A549 (cell line): ENCODE measurements at regions not wholly inside any gene's neighbourhood (a gene's known extent, or its start where the extent isn't known, plus 50 kb on each side); places are given as distances from the start of the nearest gene placed in this dataset.
A peak's percentile ranks its signal among the peaks of the same experiment; 100 is the strongest.

Experiments used
- ATAC-seq, 2 experiments: fragments of 200-7000 bp in 1 of 2; fragments of >200 bp in 1 of 2; cut with Nextera tagmentation in 1 of 2; cut with Tn5 transposase in 1 of 2; 3 replicates each; pipeline versions ENCODE4 v1.8.0 to v1.9.1; 2018 to 2020; ENCODE audit warnings: mild to moderate bottlenecking in 1 of 2, moderate library complexity in 1 of 2
- CTCF ChIA-PET: fragments of 300-600 bp; sonication (Branson Sonifier 250); formaldehyde crosslinking; extraction: SDS; loops from one replicate; lab custom pipeline; 2021; ENCODE audit warnings: antibody characterized with exemption, inconsistent platforms; lab: Yijun Ruan, JAX
- POLR2A ChIA-PET: fragments of 350-600 bp; formaldehyde crosslinking; extraction: SDS; loops from one replicate; lab custom pipeline; 2021; ENCODE audit warnings: antibody characterized with exemption, inconsistent platforms; lab: Yijun Ruan, JAX
- DNase-seq, 2 experiments: peaks; one replicate each; pipeline versions ENCODE4 v3.0.0 to v3.0.0-alpha.2; 2011 to 2016; ENCODE audit warnings: low read depth in 1 of 2, low spot score in 1 of 2
- FAIRE-seq: peaks from 2 replicates; lab custom pipeline; 2011; peaks lifted over from hg19 to GRCh38; lab: Jason Lieb, UNC
- H3K27ac ChIP-seq, 2 experiments: fragments of >200 bp; sonication (Bioruptor Twin); formaldehyde crosslinking; 3 replicates each; pipeline ENCODE4 v1.5.1; 2016 to 2017
- H3K4me1 ChIP-seq: fragments of >200 bp; sonication (Bioruptor Twin); formaldehyde crosslinking; 3 replicates; pipeline ENCODE4 v1.6.1; 2016
- H3K4me2 ChIP-seq: fragments of >200 bp; sonication (Bioruptor Twin); formaldehyde crosslinking; 3 replicates; pipeline ENCODE4 v1.6.1; 2016
- H3K4me3 ChIP-seq: fragments of >200 bp; sonication (Bioruptor Twin); formaldehyde crosslinking; 3 replicates; pipeline ENCODE4 v1.5.1; 2016
- H3K9me3 ChIP-seq: fragments of >200 bp; sonication (Bioruptor Twin); formaldehyde crosslinking; 3 replicates; pipeline ENCODE4 v1.6.1; 2016
- BHLHE40 ChIP-seq: IDR thresholded peaks from 2 replicates; pipeline ENCODE4 v1.6.1; 2012; ENCODE audit warnings: low read depth, low read length, inconsistent platforms
- CBX8 ChIP-seq: fragments of 200-600 bp; sonication (generic); IDR thresholded peaks from 2 replicates; pipeline ENCODE4 v1.6.1; 2016
- ESRRA ChIP-seq: fragments of 150-350 bp; IDR thresholded peaks from 2 replicates; pipeline ENCODE4 v1.6.1; 2014; ENCODE audit warnings: mild to moderate bottlenecking, low read length, borderline replicate concordance
- FOSB ChIP-seq: fragments of 250-450 bp; sonication (Bioruptor Pico); IDR thresholded peaks from 2 replicates; pipeline ENCODE4 v1.5.0; 2020; ENCODE audit warnings: mild to moderate bottlenecking, moderate library complexity
- FOSL2 ChIP-seq, 2 experiments: fragments of 450-650 bp in 1 of 2; fragments of >200 bp in 1 of 2; sonication (Bioruptor Twin) in 1 of 2; formaldehyde crosslinking; IDR thresholded peaks; 2 replicates each; pipeline versions ENCODE4 v1.5.0 to v1.6.1; 2016 to 2020; ENCODE audit warnings: mild to moderate bottlenecking in 1 of 2, moderate library complexity in 1 of 2
- FOXS1 ChIP-seq: fragments of 250-450 bp; sonication (Bioruptor Pico); IDR thresholded peaks from 2 replicates; pipeline ENCODE4 v1.5.0; 2020; ENCODE audit warnings: mild to moderate bottlenecking, moderate library complexity
- HEYL ChIP-seq: fragments of 250-450 bp; sonication (Bioruptor Pico); IDR thresholded peaks from 2 replicates; pipeline ENCODE4 v1.8.0; 2021; ENCODE audit warnings: mild to moderate bottlenecking, moderate library complexity
- HOXA7 ChIP-seq: fragments of 250-450 bp; sonication (Bioruptor Pico); IDR thresholded peaks from 2 replicates; pipeline ENCODE4 v1.5.0; 2020; ENCODE audit warnings: mild to moderate bottlenecking, moderate library complexity
- HOXB13 ChIP-seq: fragments of 250-450 bp; sonication (Bioruptor Pico); IDR thresholded peaks from 2 replicates; pipeline ENCODE4 v1.5.0; 2020; ENCODE audit warnings: low read depth, mild to moderate bottlenecking, moderate library complexity
- JUN ChIP-seq, 2 experiments: fragments of >200 bp; sonication (Bioruptor Twin); formaldehyde crosslinking; IDR thresholded peaks; 2 replicates in 1 of 2; 3 replicates in 1 of 2; pipeline ENCODE4 v1.6.1; 2016 to 2017
- JUNB ChIP-seq: fragments of >200 bp; sonication (Bioruptor Twin); formaldehyde crosslinking; IDR thresholded peaks from 2 replicates; pipeline ENCODE4 v1.6.1; 2016
- MAFK ChIP-seq: fragments of 450-650 bp; IDR thresholded peaks from 2 replicates; pipeline ENCODE4 v1.6.1; 2014; ENCODE audit not compliant: partially characterized antibody
- MAZ ChIP-seq: fragments of 150-350 bp; IDR thresholded peaks from 2 replicates; pipeline ENCODE4 v1.6.1; 2014; ENCODE audit warnings: antibody characterized with exemption, low read depth, low read length, borderline replicate concordance
- MYC ChIP-seq: IDR thresholded peaks from 2 replicates; pipeline ENCODE4 v1.6.1; 2012; ENCODE audit warnings: mild to moderate bottlenecking, inconsistent platforms, low read length, improper control_type of control experiment, borderline replicate concordance
- NFE2L2 ChIP-seq: fragments of 150-350 bp; conservative IDR thresholded peaks from 2 replicates; pipeline ENCODE4 v1.6.1; 2014; ENCODE audit warnings: low read length
- NR3C1 ChIP-seq: fragments of >200 bp; sonication (Bioruptor Twin); formaldehyde crosslinking; IDR thresholded peaks from 3 replicates; pipeline ENCODE4 v1.6.1; 2017
- PHF8 ChIP-seq: fragments of 200-600 bp; sonication (generic); IDR thresholded peaks from 2 replicates; pipeline ENCODE4 v1.6.1; 2016; ENCODE audit warnings: low read depth, mild to moderate bottlenecking, antibody characterized with exemption, moderate library complexity, borderline replicate concordance
- POLR2AphosphoS2 ChIP-seq: conservative IDR thresholded peaks from 2 replicates; pipeline ENCODE4 v1.6.1; 2012; ENCODE audit warnings: low read length, improper control_type of control experiment, inconsistent platforms
- RAD21 ChIP-seq, 2 experiments: fragments of >200 bp in 1 of 2; sonication (Bioruptor Twin) in 1 of 2; formaldehyde crosslinking in 1 of 2; IDR thresholded peaks in 1 of 2; conservative IDR thresholded peaks in 1 of 2; 2 replicates in 1 of 2; 3 replicates in 1 of 2; pipeline ENCODE4 v1.6.1; 2012 to 2018; ENCODE audit warnings: inconsistent platforms in 1 of 2
- SMC3 ChIP-seq: fragments of >200 bp; sonication (Bioruptor Twin); formaldehyde crosslinking; IDR thresholded peaks from 3 replicates; pipeline ENCODE4 v1.6.1; 2018; ENCODE audit warnings: inconsistent platforms
- TFCP2L1 ChIP-seq: fragments of 250-450 bp; sonication (Bioruptor Pico); IDR thresholded peaks from 2 replicates; pipeline ENCODE4 v1.5.0; 2021; ENCODE audit warnings: mild to moderate bottlenecking
- ZFP36 ChIP-seq: fragments of 450-650 bp; IDR thresholded peaks from 2 replicates; pipeline ENCODE4 v1.6.1; 2014; ENCODE audit warnings: borderline replicate concordance; ENCODE audit not compliant: partially characterized antibody
- ZSCAN20 ChIP-seq: fragments of 250-450 bp; sonication (Bioruptor Pico); IDR thresholded peaks from 2 replicates; pipeline ENCODE4 v1.8.0; 2022; ENCODE audit warnings: mild to moderate bottlenecking, moderate library complexity
- WGBS: methylation state at CpG from one replicate; pipeline ENCODE4 v1.1.6; 2017; ENCODE audit errors: missing lambda C conversion rate; 5-methylcytosine and 5-hydroxymethylcytosine counted together
- TF ChIP-seq, protein P1 (sequence below): IDR thresholded peaks from 2 replicates; pipeline ENCODE4 v1.6.1; 2012
- TF ChIP-seq, protein P2 (sequence below): fragments of >200 bp; sonication (Bioruptor Twin); formaldehyde crosslinking; IDR thresholded peaks from 3 replicates; pipeline ENCODE4 v1.6.1; 2016
- TF ChIP-seq, protein P3 (sequence below): IDR thresholded peaks from 2 replicates; pipeline ENCODE4 v1.6.1; 2012
- TF ChIP-seq, protein P4 (sequence below): fragments of 250-450 bp; sonication (Bioruptor Pico); IDR thresholded peaks from 2 replicates; pipeline ENCODE4 v1.5.0; 2020; ENCODE audit warnings: low read depth, mild to moderate bottlenecking, moderate library complexity
- TF ChIP-seq, protein P5 (sequence below): fragments of 200-600 bp; sonication (generic); IDR thresholded peaks from 2 replicates; pipeline ENCODE4 v1.6.1; 2016; ENCODE audit warnings: antibody characterized with exemption, mild to moderate bottlenecking, moderate library complexity
- TF ChIP-seq, protein P6 (sequence below): fragments of 250-450 bp; sonication (Bioruptor Pico); IDR thresholded peaks from 2 replicates; pipeline ENCODE4 v1.5.0; 2021; ENCODE audit warnings: mild to moderate bottlenecking, moderate library complexity, borderline replicate concordance

DNA sequence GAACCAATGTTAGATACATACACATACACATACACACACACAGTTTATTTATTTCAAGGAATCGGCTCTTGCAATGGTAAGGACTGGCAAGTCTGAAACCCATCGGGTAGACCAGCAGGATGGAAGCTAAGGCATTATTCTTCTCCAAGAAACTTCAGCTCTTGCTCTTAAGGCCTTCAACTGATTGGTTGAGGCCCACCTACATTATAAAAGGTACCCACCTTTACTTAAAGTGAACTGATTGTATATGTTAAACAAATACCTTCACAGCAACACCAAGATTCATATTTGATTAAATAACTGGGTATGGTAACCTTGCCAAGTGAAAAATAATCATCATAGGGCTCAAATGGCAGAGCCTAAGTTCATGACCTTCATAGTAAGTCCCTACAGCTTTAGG, 695.5 kb downstream of the BCL11B start:
- Histone ChIP-seq H3K4me2 (no peak overlapping the region), H3K27ac (no peak overlapping the region), H3K9me3 (no peaks in the 10 kb centered on the region; the same call in 1 of the 3 replicates), H3K4me1 (no peaks in the 10 kb centered on the region), H3K4me3 (no peak overlapping the region)
- FAIRE-seq (no peak), ATAC-seq (no peak), DNase-seq (no peak)
- POLR2A ChIA-PET, result no interaction called here
- WGBS, result 0% methylated on average over 2 of the region's 2 CpGs
- TF ChIP-seq JUN (IDR thresholded peaks at IDR 0.05) (no peak), NR3C1 (no peak), FOXS1 (CRISPR knock-in tag) (no peak), ESRRA (no peak), HOXA7 (no peak), SMC3 (no peak), MAZ (no peak), JUNB (no peak), BHLHE40 (no peak), ZFP36 (no peak), MYC (no peak), NFE2L2 (no peak), MAFK (no peak), TFCP2L1 (no peak)
- TF ChIP-seq, protein P1, sequence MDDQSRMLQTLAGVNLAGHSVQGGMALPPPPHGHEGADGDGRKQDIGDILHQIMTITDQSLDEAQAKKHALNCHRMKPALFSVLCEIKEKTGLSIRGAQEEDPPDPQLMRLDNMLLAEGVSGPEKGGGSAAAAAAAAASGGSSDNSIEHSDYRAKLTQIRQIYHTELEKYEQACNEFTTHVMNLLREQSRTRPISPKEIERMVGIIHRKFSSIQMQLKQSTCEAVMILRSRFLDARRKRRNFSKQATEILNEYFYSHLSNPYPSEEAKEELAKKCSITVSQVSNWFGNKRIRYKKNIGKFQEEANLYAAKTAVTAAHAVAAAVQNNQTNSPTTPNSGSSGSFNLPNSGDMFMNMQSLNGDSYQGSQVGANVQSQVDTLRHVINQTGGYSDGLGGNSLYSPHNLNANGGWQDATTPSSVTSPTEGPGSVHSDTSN, result no peak
- TF ChIP-seq, protein P2, sequence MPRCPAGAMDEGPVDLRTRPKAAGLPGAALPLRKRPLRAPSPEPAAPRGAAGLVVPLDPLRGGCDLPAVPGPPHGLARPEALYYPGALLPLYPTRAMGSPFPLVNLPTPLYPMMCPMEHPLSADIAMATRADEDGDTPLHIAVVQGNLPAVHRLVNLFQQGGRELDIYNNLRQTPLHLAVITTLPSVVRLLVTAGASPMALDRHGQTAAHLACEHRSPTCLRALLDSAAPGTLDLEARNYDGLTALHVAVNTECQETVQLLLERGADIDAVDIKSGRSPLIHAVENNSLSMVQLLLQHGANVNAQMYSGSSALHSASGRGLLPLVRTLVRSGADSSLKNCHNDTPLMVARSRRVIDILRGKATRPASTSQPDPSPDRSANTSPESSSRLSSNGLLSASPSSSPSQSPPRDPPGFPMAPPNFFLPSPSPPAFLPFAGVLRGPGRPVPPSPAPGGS, result no peak
- TF ChIP-seq, protein P3, sequence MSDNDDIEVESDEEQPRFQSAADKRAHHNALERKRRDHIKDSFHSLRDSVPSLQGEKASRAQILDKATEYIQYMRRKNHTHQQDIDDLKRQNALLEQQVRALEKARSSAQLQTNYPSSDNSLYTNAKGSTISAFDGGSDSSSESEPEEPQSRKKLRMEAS, result no peak
- TF ChIP-seq, protein P4, sequence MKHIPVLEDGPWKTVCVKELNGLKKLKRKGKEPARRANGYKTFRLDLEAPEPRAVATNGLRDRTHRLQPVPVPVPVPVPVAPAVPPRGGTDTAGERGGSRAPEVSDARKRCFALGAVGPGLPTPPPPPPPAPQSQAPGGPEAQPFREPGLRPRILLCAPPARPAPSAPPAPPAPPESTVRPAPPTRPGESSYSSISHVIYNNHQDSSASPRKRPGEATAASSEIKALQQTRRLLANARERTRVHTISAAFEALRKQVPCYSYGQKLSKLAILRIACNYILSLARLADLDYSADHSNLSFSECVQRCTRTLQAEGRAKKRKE (CRISPR knock-in tag), result no peak
- TF ChIP-seq, protein P5, sequence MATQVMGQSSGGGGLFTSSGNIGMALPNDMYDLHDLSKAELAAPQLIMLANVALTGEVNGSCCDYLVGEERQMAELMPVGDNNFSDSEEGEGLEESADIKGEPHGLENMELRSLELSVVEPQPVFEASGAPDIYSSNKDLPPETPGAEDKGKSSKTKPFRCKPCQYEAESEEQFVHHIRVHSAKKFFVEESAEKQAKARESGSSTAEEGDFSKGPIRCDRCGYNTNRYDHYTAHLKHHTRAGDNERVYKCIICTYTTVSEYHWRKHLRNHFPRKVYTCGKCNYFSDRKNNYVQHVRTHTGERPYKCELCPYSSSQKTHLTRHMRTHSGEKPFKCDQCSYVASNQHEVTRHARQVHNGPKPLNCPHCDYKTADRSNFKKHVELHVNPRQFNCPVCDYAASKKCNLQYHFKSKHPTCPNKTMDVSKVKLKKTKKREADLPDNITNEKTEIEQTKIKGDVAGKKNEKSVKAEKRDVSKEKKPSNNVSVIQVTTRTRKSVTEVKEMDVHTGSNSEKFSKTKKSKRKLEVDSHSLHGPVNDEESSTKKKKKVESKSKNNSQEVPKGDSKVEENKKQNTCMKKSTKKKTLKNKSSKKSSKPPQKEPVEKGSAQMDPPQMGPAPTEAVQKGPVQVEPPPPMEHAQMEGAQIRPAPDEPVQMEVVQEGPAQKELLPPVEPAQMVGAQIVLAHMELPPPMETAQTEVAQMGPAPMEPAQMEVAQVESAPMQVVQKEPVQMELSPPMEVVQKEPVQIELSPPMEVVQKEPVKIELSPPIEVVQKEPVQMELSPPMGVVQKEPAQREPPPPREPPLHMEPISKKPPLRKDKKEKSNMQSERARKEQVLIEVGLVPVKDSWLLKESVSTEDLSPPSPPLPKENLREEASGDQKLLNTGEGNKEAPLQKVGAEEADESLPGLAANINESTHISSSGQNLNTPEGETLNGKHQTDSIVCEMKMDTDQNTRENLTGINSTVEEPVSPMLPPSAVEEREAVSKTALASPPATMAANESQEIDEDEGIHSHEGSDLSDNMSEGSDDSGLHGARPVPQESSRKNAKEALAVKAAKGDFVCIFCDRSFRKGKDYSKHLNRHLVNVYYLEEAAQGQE, result no peak
- CTCF ChIA-PET, result no interaction called here

DNA sequence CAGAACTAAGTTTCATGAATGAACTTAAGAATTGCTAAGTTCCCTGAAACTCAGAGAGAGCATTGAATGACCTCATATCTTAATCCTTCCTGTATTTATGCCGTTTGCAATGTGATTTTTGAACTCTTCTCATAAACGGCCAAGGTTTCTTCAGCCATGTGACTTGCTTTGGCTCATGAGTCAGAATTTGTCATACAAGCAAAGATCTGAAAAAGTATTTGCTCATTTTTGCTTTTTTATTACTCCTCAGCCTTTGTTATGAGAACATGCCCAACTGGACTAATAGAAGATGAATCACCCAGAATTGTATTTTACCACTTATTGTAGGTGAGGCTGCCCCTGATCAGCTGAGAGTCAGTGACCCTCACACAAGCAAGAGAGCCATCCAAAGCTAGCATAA, 693.8 kb downstream of the BCL11B start:
- DNase-seq (peak in 1 of 2 experiments; percentile 13), FAIRE-seq (no peak), ATAC-seq (peak in 1 of 2 experiments; percentile 30; a peak in 1 of 6 replicates)
- 0% methylated on average over 2 of the region's 2 CpGs for WGBS
- CTCF ChIA-PET, result no interaction called here
- H3K9me3 ChIP-seq, result no peaks in the 10 kb centered on the region
- H3K4me2 ChIP-seq, result no peak overlapping the region
- no peaks in the 10 kb centered on the region for H3K4me1 ChIP-seq
- no peak overlapping the region for H3K4me3 ChIP-seq
- TF ChIP-seq FOSB (CRISPR knock-in tag) (no peak), FOSL2 (IDR thresholded peaks at IDR 0.05) (no peak), FOSL2 (CRISPR knock-in tag; IDR thresholded peaks at IDR 0.05) (no peak), PHF8 (no peak), CBX8 (no peak), HOXB13 (CRISPR knock-in tag) (no peak), POLR2AphosphoS2 (no peak), TFCP2L1 (no peak), RAD21 (conservative IDR thresholded peaks at IDR 0.05 in 1 of 2, IDR thresholded peaks at IDR 0.05 in 1 of 2) (no peak), MAFK (no peak), ZSCAN20 (CRISPR knock-in tag) (no peak), HEYL (CRISPR knock-in tag) (no peak)
- TF ChIP-seq, protein P6, sequence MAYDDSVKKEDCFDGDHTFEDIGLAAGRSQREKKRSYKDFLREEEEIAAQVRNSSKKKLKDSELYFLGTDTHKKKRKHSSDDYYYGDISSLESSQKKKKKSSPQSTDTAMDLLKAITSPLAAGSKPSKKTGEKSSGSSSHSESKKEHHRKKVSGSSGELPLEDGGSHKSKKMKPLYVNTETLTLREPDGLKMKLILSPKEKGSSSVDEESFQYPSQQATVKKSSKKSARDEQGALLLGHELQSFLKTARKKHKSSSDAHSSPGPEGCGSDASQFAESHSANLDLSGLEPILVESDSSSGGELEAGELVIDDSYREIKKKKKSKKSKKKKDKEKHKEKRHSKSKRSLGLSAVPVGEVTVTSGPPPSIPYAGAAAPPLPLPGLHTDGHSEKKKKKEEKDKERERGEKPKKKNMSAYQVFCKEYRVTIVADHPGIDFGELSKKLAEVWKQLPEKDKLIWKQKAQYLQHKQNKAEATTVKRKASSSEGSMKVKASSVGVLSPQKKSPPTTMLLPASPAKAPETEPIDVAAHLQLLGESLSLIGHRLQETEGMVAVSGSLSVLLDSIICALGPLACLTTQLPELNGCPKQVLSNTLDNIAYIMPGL, result no peak
- POLR2A ChIA-PET, result no interaction called here
- no peak overlapping the region for H3K27ac ChIP-seq
